HG03064 (cell line): ENCODE measurements at regions not wholly inside any gene's neighbourhood (a gene's known extent, or its start where the extent isn't known, plus 50 kb on each side); places are given as distances from the start of the nearest gene placed in this dataset.

Experiments used
- ATAC-seq: cut with Tn5 transposase; IDR thresholded peaks from one replicate; pipeline ENCODE4 v1.9.1; 2021; ENCODE audit warnings: low read depth; ENCODE audit not compliant: unreplicated experiment

- no peak for ATAC-seq
These were observed 127.7 kb downstream of the TEX36 start for GRCh38 chr10:125555267-125555666.

GRCh38 chr10:125554753-125555152 is 128.2 kb downstream of the TEX36 start:
- no peak for ATAC-seq

GRCh38 chr10:125554016-125554703 is 128.8 kb downstream of the TEX36 start:
- no peak for ATAC-seq

- no peak for ATAC-seq
These were observed 129.9 kb downstream of the TEX36 start for GRCh38 chr10:125553091-125553490.

GRCh38 chr10:125551247-125551646 is 131.7 kb downstream of the TEX36 start:
- ATAC-seq = no peak

GRCh38 chr10:125550362-125550761 is 132.6 kb downstream of the TEX36 start:
- no peak for ATAC-seq

GRCh38 chr10:125549653-125550052 is 133.3 kb downstream of the TEX36 start:
- ATAC-seq = no peak

GRCh38 chr10:125548878-125549277 is 134.1 kb downstream of the TEX36 start:
- no peak for ATAC-seq

- no peak for ATAC-seq
These were observed 134.6 kb downstream of the TEX36 start for GRCh38 chr10:125548356-125548755.

GRCh38 chr10:125547010-125547650 is 135.8 kb downstream of the TEX36 start:
- no peak for ATAC-seq

GRCh38 chr10:125543796-125544195 is 139.2 kb downstream of the TEX36 start:
- no peak for ATAC-seq

- ATAC-seq = no peak
These were observed 143.8 kb downstream of the TEX36 start for GRCh38 chr10:125538947-125539731.

GRCh38 chr10:125536236-125536635 is 146.7 kb downstream of the TEX36 start:
- ATAC-seq = no peak

GRCh38 chr10:125535559-125535958 is 147.4 kb downstream of the TEX36 start:
- no peak for ATAC-seq

GRCh38 chr10:125534515-125534914 is 148.4 kb downstream of the TEX36 start:
- ATAC-seq = no peak

GRCh38 chr10:125533866-125534265 is 149.1 kb downstream of the TEX36 start:
- no peak for ATAC-seq

GRCh38 chr10:125531465-125531864 is 151.5 kb downstream of the TEX36 start:
- ATAC-seq = no peak

- no peak for ATAC-seq
These were observed 159.6 kb downstream of the TEX36 start for GRCh38 chr10:125523347-125523746.

GRCh38 chr10:125521721-125522680 is 161.0 kb downstream of the TEX36 start:
- ATAC-seq = no peak

- ATAC-seq = no peak
These were observed 162.0 kb downstream of the TEX36 start for GRCh38 chr10:125520968-125521367.
